Thyroid gland (tissue), 4 donors: ENCODE measurements at regions not wholly inside any gene's neighbourhood (a gene's known extent, or its start where the extent isn't known, plus 50 kb on each side); places are given as distances from the start of the nearest gene placed in this dataset.

Source experiments
- DNase-seq, 2 donors: peaks; one replicate each; pipeline ENCODE4 v3.0.0-alpha.2; 2019
- H3K27ac ChIP-seq, 3 donors: fragments of 200-600 bp; sonication (generic); 1 replicate in 2 of 3; 2 replicates in 1 of 3; pipeline ENCODE4 v1.5.1; 2016 to 2019; ENCODE audit warnings: mild to moderate bottlenecking in 1 of 3, moderate library complexity in 1 of 3
- H3K27me3 ChIP-seq: fragments of 200-600 bp; sonication (generic); one replicate; pipeline ENCODE4 v1.5.1; 2019
- H3K36me3 ChIP-seq, 2 donors: fragments of 200-600 bp; sonication (generic); one replicate each; pipeline ENCODE4 v1.5.1; 2016 to 2019
- H3K4me1 ChIP-seq, 2 donors: fragments of 200-600 bp; sonication (generic); one replicate each; pipeline ENCODE4 v1.5.1; 2017 to 2019
- H3K4me3 ChIP-seq, 3 donors: fragments of 200-600 bp; sonication (generic); replicated peaks in 1 of 3; 1 replicate in 2 of 3; 2 replicates in 1 of 3; pipeline ENCODE4 v1.5.1; 2016; ENCODE audit warnings: mild to moderate bottlenecking in 1 of 3
- H3K9me3 ChIP-seq: fragments of 200-600 bp; sonication (generic); one replicate; pipeline ENCODE4 v1.5.1; 2017
- CTCF ChIP-seq, 6 experiments: fragments of 200-600 bp in 3 of 6; fragments of 450-650 bp in 3 of 6; sonication (generic) in 3 of 6; IDR thresholded peaks; one replicate each; pipeline ENCODE4 v1.5.1; 2016 to 2019; ENCODE audit warnings: antibody characterized with exemption in 6 of 6, mild to moderate bottlenecking in 2 of 6, inconsistent platforms in 1 of 6, moderate library complexity in 1 of 6
- POLR2A ChIP-seq, 2 donors: fragments of 450-650 bp; IDR thresholded peaks; one replicate each; pipeline ENCODE4 v1.6.1; 2017; ENCODE audit warnings: antibody characterized with exemption in 2 of 2, mild to moderate bottlenecking in 2 of 2, moderate library complexity in 1 of 2
- WGBS, 2 donors: methylation state at CpG; one replicate each; pipeline ENCODE4 v1.1.5; 2017; 5-methylcytosine and 5-hydroxymethylcytosine counted together
- intact Hi-C: fragments of 100-400 bp; cut with DNase I; formaldehyde crosslinking; loops from one replicate; pipeline ENCODE4 v1.15.1; 2023

- intact Hi-C loops = no loop called here
- no peaks in the 10 kb centered on the region for H3K9me3 ChIP-seq
- no peaks in the 10 kb centered on the region for H3K36me3 ChIP-seq
- TF ChIP-seq POLR2A (IDR thresholded peaks at IDR 0.05) (no peak), CTCF (IDR thresholded peaks at IDR 0.05) (no peak)
- H3K4me3 ChIP-seq = no peak overlapping the region
- no peak for DNase-seq
- no peaks in the 10 kb centered on the region for H3K4me1 ChIP-seq
- no peak overlapping the region for H3K27ac ChIP-seq
- no peaks in the 10 kb centered on the region for H3K27me3 ChIP-seq
Measured at GRCh38 chr2:21552981-21553380, 429.2 kb downstream of the TDRD15 start.

- Histone ChIP-seq H3K27ac (no peak overlapping the region), H3K9me3 (no peaks in the 10 kb centered on the region), H3K4me1 (no peaks in the 10 kb centered on the region), H3K27me3 (no peaks in the 10 kb centered on the region), H3K36me3 (no peaks in the 10 kb centered on the region), H3K4me3 (no peak overlapping the region)
- intact Hi-C loops = no loop called here
- no peak for TF ChIP-seq POLR2A (IDR thresholded peaks at IDR 0.05)
- no peak for DNase-seq
- 81 to 83% methylated on average over 4 of the region's 4 CpGs for WGBS, 2 donors
Measured at GRCh38 chr2:21559351-21559750, 435.6 kb downstream of the TDRD15 start.

GRCh38 chr2:21561965-21562364, 438.2 kb downstream of the TDRD15 start:
- Histone ChIP-seq H3K27ac (no peak overlapping the region), H3K9me3 (no peaks in the 10 kb centered on the region), H3K36me3 (no peaks in the 10 kb centered on the region), H3K4me1 (no peaks in the 10 kb centered on the region), H3K27me3 (no peaks in the 10 kb centered on the region), H3K4me3 (no peak overlapping the region)
- TF ChIP-seq CTCF (IDR thresholded peaks at IDR 0.05) (no peak), POLR2A (IDR thresholded peaks at IDR 0.05) (no peak)
- intact Hi-C loops = no loop called here
- no peak for DNase-seq
- 0% methylated on average over 1 of the region's 1 CpG for WGBS, 2 donors

GRCh38 chr2:21567395-21567794, 443.6 kb downstream of the TDRD15 start:
- no peak for DNase-seq
- Histone ChIP-seq H3K4me3 (no peak overlapping the region), H3K4me1 (no peaks in the 10 kb centered on the region), H3K9me3 (no peaks in the 10 kb centered on the region), H3K27me3 (no peaks in the 10 kb centered on the region), H3K36me3 (no peaks in the 10 kb centered on the region), H3K27ac (no peak overlapping the region)
- intact Hi-C loops = no loop called here
- 63 to 65% methylated on average over 5 of the region's 5 CpGs for WGBS, 2 donors
- no peak for TF ChIP-seq POLR2A (IDR thresholded peaks at IDR 0.05)
- TF ChIP-seq CTCF (IDR thresholded peaks at IDR 0.05) = no peak

- no peak for DNase-seq
- Histone ChIP-seq H3K27me3 (no peaks in the 10 kb centered on the region), H3K9me3 (no peaks in the 10 kb centered on the region), H3K4me1 (no peaks in the 10 kb centered on the region), H3K36me3 (no peaks in the 10 kb centered on the region), H3K27ac (no peak overlapping the region), H3K4me3 (no peak overlapping the region)
- intact Hi-C loops = no loop called here
- TF ChIP-seq POLR2A (IDR thresholded peaks at IDR 0.05) = no peak
- TF ChIP-seq CTCF (IDR thresholded peaks at IDR 0.05) = no peak
Measured at GRCh38 chr2:21571686-21572085, 447.9 kb downstream of the TDRD15 start.

- no peak for DNase-seq
- intact Hi-C loops = no loop called here
Measured at GRCh38 chr2:21580391-21580790, 456.6 kb downstream of the TDRD15 start.

More at GRCh38 chr2:21580391-21580790, 456.6 kb downstream of the TDRD15 start:
- no peaks in the 10 kb centered on the region for H3K27me3 ChIP-seq
- H3K36me3 ChIP-seq = no peaks in the 10 kb centered on the region
- H3K4me3 ChIP-seq = no peak overlapping the region
- WGBS, 2 donors = 96 to 97% methylated on average over 1 of the region's 1 CpG
- H3K9me3 ChIP-seq = no peaks in the 10 kb centered on the region
- no peak overlapping the region for H3K27ac ChIP-seq
- no peaks in the 10 kb centered on the region for H3K4me1 ChIP-seq
- TF ChIP-seq POLR2A (IDR thresholded peaks at IDR 0.05) (no peak), CTCF (IDR thresholded peaks at IDR 0.05) (no peak)
